Sciatic nerve (tissue), 2 donors: ENCODE measurements at regions not wholly inside any gene's neighbourhood (a gene's known extent, or its start where the extent isn't known, plus 50 kb on each side); places are given as distances from the start of the nearest gene placed in this dataset.
"Not testable (repeated sequence)": the region's sequence is repeated elsewhere in the genome, so short reads cannot be mapped to it uniquely, and the experiment has no call there.

Experiments used
- ATAC-seq: fragments of 200-7000 bp; cut with Tn5 transposase; one replicate; pipeline ENCODE4 v1.9.1; 2020; ENCODE audit warnings: mild to moderate bottlenecking, moderate library complexity
- DNase-seq: peaks from one replicate; pipeline ENCODE4 v3.0.0-alpha.2; 2020; ENCODE audit warnings: low spot score
- intact Hi-C: fragments of 100-400 bp; cut with DNase I; formaldehyde crosslinking; loops from one replicate; pipeline ENCODE4 v1.14.2; 2022
- donor health status: DM: no; HTN: no; CAD: no.
- donor health status: DM: no; HTN: no; CAD: no.

- DNase-seq (no peak), ATAC-seq (no peak)
- intact Hi-C loops: no loop called here
Observed at GRCh38 chr7:11281953-11282352, 308.3 kb downstream of the PHF14 start.

- DNase-seq, intact Hi-C loops, ATAC-seq: not testable (repeated sequence)
Observed at GRCh38 chr7:11283584-11283983, 309.9 kb downstream of the PHF14 start.

GRCh38 chr7:11290863-11291262 lies 317.2 kb downstream of the PHF14 start:
- intact Hi-C loops: no loop called here
- DNase-seq (no peak), ATAC-seq (no peak)

- DNase-seq: no peak
- intact Hi-C loops: no loop called here
Observed at GRCh38 chr7:11294218-11294617, 320.5 kb downstream of the PHF14 start.

GRCh38 chr7:11294965-11295364 lies 321.3 kb downstream of the PHF14 start:
- intact Hi-C loops: no loop called here
- ATAC-seq (no peak), DNase-seq (no peak)

More at GRCh38 chr7:11294218-11294617, 320.5 kb downstream of the PHF14 start:
- ATAC-seq: no peak

- DNase-seq: no peak
- ATAC-seq: no peak
- intact Hi-C loops: no loop called here
Observed at GRCh38 chr7:11297126-11297625, 323.5 kb downstream of the PHF14 start.

- intact Hi-C loops: no loop called here
- peak; percentile 36 for ATAC-seq
- DNase-seq: no peak
Observed at GRCh38 chr7:11297764-11298163, 324.1 kb downstream of the PHF14 start.

- DNase-seq (no peak), ATAC-seq (no peak)
- intact Hi-C loops: no loop called here
Observed at GRCh38 chr7:11298220-11298619, 324.5 kb downstream of the PHF14 start.

- intact Hi-C loops: no loop called here
- ATAC-seq (no peak), DNase-seq (no peak)
Observed at GRCh38 chr7:11300241-11300640, 326.6 kb downstream of the PHF14 start.

- intact Hi-C loops: no loop called here
- no peak for ATAC-seq
- DNase-seq: no peak
Observed at GRCh38 chr7:11302121-11302520, 328.4 kb downstream of the PHF14 start.

GRCh38 chr7:11313801-11314200 lies 340.1 kb downstream of the PHF14 start:
- intact Hi-C loops: no loop called here
- ATAC-seq (no peak), DNase-seq (no peak)

GRCh38 chr7:11315666-11316258 lies 342.1 kb downstream of the PHF14 start:
- DNase-seq (no peak), ATAC-seq (no peak)
- intact Hi-C loops: no loop called here

- intact Hi-C loops: no loop called here
- no peak for DNase-seq
Observed at GRCh38 chr7:11317766-11318165, 344.1 kb downstream of the PHF14 start.

GRCh38 chr7:11319491-11320274 lies 346.0 kb downstream of the PHF14 start:
- intact Hi-C loops: no loop called here
- DNase-seq (no peak), ATAC-seq (no peak)

More at GRCh38 chr7:11317766-11318165, 344.1 kb downstream of the PHF14 start:
- no peak for ATAC-seq
